Body of pancreas (tissue), 4 donors: ENCODE measurements at regions not wholly inside any gene's neighbourhood (a gene's known extent, or its start where the extent isn't known, plus 50 kb on each side); places are given as distances from the start of the nearest gene placed in this dataset.

Experiments used
- CTCF ChIP-seq, 7 experiments: fragments of 450-650 bp in 4 of 7; fragments of 200-600 bp in 3 of 7; sonication (generic) in 3 of 7; IDR thresholded peaks; one replicate each; pipeline ENCODE4 v1.5.1; 2016 to 2019; ENCODE audit warnings: antibody characterized with exemption in 7 of 7
- POLR2A ChIP-seq, 3 donors: fragments of 450-650 bp; IDR thresholded peaks; one replicate each; pipeline ENCODE4 v1.6.1; 2016; ENCODE audit warnings: antibody characterized with exemption in 3 of 3, mild to moderate bottlenecking in 2 of 3

GRCh38 chr2:138066139-138066806 lies 102.0 kb downstream of the HNMT start:
- TF ChIP-seq POLR2A (IDR thresholded peaks at IDR 0.05) (no peak), CTCF (IDR thresholded peaks at IDR 0.05) (no peak)
